ENCODE measurements at regions not wholly inside any gene's neighbourhood (a gene's known extent, or its start where the extent isn't known, plus 50 kb on each side); places are given as distances from the start of the nearest gene placed in this dataset.

DNA sequence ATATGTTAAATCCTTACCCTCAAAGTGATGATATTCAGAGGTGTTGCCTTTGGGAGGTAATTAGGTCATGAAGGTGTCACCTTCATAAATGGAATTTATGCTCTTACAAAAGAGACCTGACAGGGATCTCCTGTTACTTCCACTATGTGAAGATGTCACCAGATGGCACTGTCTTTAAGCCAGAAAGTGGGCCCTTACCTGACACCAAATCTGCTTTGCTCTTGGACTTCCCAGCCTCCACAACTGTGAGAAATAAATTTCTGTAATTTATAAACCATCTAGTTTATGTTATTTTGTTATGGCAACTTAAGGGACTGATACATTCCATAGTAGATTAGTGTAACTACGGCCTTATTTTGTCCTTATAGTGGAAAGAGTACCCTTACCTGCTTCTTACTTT lies 358.3 kb upstream of the SALL1 start:
- no peaks in the 10 kb centered on the region for H3K36me3 Mint-ChIP-seq (ENCODE audit: insufficient read depth)
- H3K4me1 Mint-ChIP-seq (ENCODE audit: low read depth) = no peaks in the 10 kb centered on the region
- H3K27me3 Mint-ChIP-seq = no peaks in the 10 kb centered on the region
- TF ChIP-seq, protein P1, sequence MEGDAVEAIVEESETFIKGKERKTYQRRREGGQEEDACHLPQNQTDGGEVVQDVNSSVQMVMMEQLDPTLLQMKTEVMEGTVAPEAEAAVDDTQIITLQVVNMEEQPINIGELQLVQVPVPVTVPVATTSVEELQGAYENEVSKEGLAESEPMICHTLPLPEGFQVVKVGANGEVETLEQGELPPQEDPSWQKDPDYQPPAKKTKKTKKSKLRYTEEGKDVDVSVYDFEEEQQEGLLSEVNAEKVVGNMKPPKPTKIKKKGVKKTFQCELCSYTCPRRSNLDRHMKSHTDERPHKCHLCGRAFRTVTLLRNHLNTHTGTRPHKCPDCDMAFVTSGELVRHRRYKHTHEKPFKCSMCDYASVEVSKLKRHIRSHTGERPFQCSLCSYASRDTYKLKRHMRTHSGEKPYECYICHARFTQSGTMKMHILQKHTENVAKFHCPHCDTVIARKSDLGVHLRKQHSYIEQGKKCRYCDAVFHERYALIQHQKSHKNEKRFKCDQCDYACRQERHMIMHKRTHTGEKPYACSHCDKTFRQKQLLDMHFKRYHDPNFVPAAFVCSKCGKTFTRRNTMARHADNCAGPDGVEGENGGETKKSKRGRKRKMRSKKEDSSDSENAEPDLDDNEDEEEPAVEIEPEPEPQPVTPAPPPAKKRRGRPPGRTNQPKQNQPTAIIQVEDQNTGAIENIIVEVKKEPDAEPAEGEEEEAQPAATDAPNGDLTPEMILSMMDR (IDR thresholded peaks at IDR 0.05; ENCODE audit: unreplicated experiment) = no peak
- peaks cover 12% of the 10 kb centered on the region for H3K9me3 Mint-ChIP-seq (ENCODE audit: low read depth)
- H3K27ac Mint-ChIP-seq = no peak overlapping the region
- DNase-seq (ENCODE audit: low spot score, unreplicated experiment) = no peak
- no peak overlapping the region for H3K4me3 Mint-ChIP-seq (ENCODE audit: low read depth)

DNA sequence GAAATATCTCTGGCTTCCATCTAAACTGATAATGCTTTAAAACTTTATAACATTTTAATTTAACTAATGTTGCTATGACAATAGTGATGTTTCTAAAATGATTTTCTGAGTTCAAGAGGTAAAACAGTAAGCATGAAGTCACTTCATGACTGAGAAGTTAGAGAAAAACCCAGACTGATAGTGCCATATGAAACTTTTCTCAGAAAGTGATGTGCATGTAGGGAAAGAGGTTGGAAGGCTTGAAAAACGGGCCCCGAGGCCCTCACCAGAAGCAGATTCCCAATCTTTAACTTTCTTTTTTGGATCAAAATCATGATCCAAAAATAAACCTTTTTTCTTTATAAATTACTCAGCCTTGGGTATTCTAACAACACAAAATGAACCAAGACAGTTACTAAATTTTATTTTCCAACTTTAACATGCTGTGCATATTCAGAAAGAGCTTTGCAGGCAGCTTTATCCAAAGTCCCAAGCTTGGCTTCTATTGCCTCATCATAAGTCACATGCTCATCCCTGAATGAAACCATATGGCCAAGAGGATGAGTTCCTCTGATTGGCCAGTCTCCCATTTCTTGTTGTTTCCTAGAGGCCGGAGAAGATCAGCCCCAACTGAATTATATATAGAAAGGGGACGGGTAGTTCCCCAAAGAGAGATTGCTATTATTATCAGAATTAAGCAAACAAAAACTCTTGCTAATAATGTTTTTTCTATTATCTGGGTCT lies 357.6 kb upstream of the SALL1 start:
- H3K9me3 Mint-ChIP-seq (ENCODE audit: low read depth) = peaks cover 12% of the 10 kb centered on the region
- no peak overlapping the region for H3K4me3 Mint-ChIP-seq (ENCODE audit: low read depth)
- TF ChIP-seq, protein P1 (IDR thresholded peaks at IDR 0.05; ENCODE audit: unreplicated experiment) = no peak
- H3K27me3 Mint-ChIP-seq = no peaks in the 10 kb centered on the region
- DNase-seq (ENCODE audit: low spot score, unreplicated experiment) = no peak
- no peak overlapping the region for H3K27ac Mint-ChIP-seq
- H3K36me3 Mint-ChIP-seq (ENCODE audit: insufficient read depth) = no peaks in the 10 kb centered on the region
- no peaks in the 10 kb centered on the region for H3K4me1 Mint-ChIP-seq (ENCODE audit: low read depth)

DNA sequence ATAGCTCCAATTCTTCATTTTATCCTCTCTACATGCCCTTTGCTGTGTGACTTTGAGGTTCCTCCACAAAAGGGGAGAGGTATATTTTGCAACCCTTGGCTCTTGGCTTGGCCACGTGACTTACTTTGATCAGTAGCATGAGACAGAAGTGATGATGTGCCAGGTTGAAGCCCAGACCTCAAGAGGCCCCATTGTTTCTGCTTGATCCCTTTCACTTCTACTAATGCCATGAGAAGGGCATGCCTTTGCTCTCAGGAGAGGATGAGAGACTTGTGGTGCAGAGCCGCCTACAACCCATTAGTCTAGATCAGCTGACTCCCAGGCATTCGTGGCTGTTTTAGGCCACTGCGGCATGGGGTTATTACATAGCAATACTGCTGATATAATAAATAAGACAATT lies 356.2 kb upstream of the SALL1 start:
- Mint-ChIP-seq H3K27ac (no peak overlapping the region), H3K4me1 (ENCODE audit: low read depth) (no peaks in the 10 kb centered on the region)

DNA sequence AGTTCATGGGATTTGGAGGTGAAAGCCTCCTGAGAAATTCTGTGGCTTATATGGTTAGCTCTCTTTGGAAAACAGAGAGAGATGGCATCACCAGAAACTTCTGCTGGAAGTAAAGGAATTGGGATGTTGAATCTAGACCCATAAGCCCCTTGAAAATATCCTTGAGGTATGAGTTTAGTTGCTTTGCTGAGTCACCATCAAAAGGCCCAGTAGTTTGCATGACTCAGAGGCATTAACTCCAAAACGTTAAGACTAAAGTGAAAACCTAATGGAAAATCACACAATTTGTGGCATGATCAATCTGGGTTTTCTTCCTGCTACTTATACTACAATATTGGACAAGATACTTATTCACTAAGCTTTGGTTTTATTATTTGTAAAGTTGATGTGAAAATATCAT lies 349.2 kb upstream of the SALL1 start:
- Mint-ChIP-seq H3K9me3 (ENCODE audit: low read depth) (peaks cover 3% of the 10 kb centered on the region), H3K27ac (no peak overlapping the region), H3K4me3 (ENCODE audit: low read depth) (no peak overlapping the region), H3K36me3 (ENCODE audit: insufficient read depth) (no peaks in the 10 kb centered on the region), H3K27me3 (no peaks in the 10 kb centered on the region), H3K4me1 (ENCODE audit: low read depth) (no peaks in the 10 kb centered on the region)
- TF ChIP-seq, protein P1 (IDR thresholded peaks at IDR 0.05; ENCODE audit: unreplicated experiment) = no peak
- DNase-seq (ENCODE audit: low spot score, unreplicated experiment) = no peak

More for the DNA sequence above, 356.2 kb upstream of the SALL1 start:
- Mint-ChIP-seq H3K4me3 (ENCODE audit: low read depth) (no peak overlapping the region), H3K36me3 (ENCODE audit: insufficient read depth) (no peaks in the 10 kb centered on the region), H3K27me3 (no peaks in the 10 kb centered on the region), H3K9me3 (ENCODE audit: low read depth) (peaks cover 9% of the 10 kb centered on the region)
- DNase-seq (ENCODE audit: low spot score, unreplicated experiment) = no peak
- TF ChIP-seq, protein P1 (IDR thresholded peaks at IDR 0.05; ENCODE audit: unreplicated experiment) = no peak

DNA sequence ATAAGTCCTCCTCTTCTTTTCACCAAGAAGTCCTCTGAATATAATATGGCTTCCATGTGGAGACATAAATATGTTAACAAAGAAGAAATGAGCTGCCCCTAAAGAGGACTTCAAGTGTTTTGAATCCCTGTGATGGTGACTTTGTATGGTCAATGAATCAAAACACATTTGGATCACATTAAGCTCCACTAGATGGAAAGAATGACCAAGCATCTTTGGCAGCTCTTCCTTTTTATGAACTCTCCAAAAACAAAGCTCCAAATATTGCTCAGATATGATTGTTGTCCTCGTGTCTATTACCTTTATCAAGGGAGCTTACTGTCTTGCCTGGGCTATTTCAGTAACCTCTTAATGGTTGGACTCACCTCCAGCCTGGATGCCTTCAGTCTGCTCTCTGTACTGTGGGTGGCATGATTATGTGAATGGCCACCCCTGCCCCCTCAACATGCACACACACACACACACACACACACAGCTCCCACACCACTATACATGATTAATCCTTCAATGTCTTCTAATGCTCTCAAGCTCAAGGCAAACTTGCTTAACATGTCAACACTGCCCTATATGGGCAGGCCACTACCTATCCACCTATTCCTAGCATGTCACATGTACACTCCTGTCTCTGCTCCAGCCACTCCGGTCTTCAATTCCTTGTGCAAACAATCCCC lies 346.6 kb upstream of the SALL1 start:
- no peak for DNase-seq (ENCODE audit: low spot score, unreplicated experiment)
- Mint-ChIP-seq H3K27ac (no peak overlapping the region), H3K4me3 (ENCODE audit: low read depth) (no peak overlapping the region), H3K36me3 (ENCODE audit: insufficient read depth) (no peaks in the 10 kb centered on the region), H3K9me3 (ENCODE audit: low read depth) (peaks cover 3% of the 10 kb centered on the region), H3K27me3 (no peaks in the 10 kb centered on the region), H3K4me1 (ENCODE audit: low read depth) (peaks cover 6% of the 10 kb centered on the region)
- TF ChIP-seq, protein P1 (IDR thresholded peaks at IDR 0.05; ENCODE audit: unreplicated experiment) = no peak
